ENCODE measurements at regions not wholly inside any gene's neighbourhood (a gene's known extent, or its start where the extent isn't known, plus 50 kb on each side); places are given as distances from the start of the nearest gene placed in this dataset.

DNA sequence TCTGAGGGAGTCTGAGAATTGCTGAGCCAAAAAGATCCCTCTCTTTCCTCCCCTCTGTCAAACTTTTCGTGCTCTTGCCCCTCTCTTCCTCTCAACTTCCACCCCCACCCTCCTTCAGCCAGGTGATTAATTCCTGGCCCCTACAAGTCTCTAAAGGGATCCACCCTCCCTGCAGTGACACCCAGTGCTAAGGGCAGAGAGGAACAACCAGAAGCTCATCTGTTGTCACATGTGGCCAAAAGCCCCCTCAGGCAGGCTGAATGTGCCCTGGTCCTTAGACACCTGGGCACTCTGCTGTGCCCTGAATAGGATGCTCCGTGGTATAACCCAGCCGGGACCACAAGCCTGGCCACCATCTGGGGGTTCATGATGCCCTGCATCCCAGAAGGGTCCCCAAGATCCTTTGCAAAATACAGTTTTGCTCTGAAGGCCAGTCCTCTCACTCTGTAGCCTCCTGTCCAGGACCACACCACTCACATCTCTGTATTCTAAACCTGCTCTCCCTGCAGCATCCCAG, 234.4 kb downstream of the BCL11A start:
- DNase-seq: no peak

GRCh38 chr2:60318544-60318943, 234.9 kb downstream of the BCL11A start:
- no peak for DNase-seq

- DNase-seq: no peak
Measured at GRCh38 chr2:60317844-60318243, 235.6 kb downstream of the BCL11A start.

DNA sequence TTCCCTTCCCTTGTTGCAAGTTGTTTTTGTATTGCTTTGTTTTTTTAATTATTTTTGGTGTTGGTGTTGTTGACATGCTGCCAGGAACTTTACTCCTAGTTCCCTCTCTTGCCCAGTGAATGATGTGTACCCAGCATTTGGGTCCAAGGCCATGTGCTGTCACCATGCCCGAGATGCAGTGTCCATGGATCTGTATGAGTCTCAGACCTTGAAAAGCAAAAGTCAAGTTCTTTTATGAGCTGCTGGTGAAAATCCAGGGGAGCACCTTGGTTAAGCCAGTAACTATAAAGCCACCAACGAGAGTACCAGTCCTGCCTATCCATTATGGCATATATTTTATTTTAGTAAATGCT, 236.4 kb downstream of the BCL11A start:
- DNase-seq: no peak

DNA sequence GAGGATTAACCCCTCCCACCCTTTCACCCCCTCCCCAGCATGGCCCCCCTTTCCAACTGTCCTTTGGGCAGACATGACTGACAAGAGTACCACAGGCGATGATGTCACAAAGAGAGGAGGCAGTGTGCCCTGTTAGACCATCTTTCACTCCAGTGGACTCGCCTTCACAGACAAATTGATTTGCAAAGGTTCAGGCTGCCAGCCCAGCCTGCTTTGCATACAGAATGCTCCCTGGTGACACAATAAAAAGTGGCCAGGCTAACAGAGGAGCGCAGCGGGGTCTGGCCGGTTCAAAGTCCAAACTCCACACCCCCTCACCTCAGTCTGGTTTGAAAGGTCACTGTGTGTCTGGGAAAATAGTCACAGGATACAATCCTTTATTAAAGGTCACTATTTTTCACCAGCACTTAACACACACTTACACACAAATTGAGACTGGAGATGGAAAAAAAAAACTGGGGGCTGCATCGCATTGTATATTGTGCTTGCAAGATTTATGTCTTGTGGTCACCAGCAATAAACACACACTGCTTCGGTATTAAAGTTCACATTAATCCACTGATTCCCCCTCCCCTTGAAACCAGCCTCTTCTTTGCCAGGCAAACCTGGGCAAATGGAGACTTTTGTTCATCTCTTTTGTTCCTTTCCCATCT, 236.9 kb downstream of the BCL11A start:
- no peak for DNase-seq

GRCh38 chr2:60313470-60314172, 239.8 kb downstream of the BCL11A start:
- no peak for DNase-seq

GRCh38 chr2:60312618-60313017, 240.8 kb downstream of the BCL11A start:
- DNase-seq: no peak

DNA sequence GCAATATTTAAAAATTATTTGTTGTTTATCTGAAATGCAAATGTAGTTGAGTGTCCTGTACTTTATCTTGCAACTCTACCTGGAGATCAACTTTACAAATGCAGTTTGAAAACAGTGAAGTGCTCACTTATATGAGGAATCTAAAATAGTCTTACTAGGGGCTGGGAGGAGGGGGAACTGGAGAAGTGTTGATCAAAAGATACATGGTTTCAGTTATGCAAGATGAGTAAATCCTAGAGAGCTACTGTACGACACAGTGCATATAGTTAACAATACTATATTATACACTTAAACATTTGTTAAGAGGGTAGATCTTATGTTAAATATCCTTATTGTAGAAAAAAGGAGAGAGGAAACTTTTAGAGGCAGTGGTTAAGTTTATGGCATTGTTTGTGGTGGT, 241.9 kb downstream of the BCL11A start:
- no peak for DNase-seq

GRCh38 chr2:60309941-60310660, 243.4 kb downstream of the BCL11A start:
- no peak for DNase-seq

DNA sequence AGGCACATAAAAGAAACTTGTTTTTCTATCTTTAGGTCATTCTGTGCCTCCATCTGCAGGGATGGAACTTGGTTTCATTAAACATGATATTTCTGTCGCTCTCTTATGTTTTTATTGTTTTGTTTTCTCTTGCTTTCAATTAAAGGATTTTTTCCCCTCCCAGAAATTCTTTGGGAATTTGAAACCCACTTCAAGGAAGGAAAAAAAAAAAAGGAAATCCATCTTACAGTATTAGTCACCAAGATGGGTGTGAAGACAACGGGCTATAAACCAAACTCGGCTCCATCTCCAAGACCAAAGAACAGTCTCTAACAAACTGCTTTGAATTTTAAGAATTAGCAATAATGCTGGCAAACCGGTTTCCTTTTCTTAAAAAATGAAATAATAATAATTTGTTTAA, 244.1 kb downstream of the BCL11A start:
- no peak for DNase-seq

- no peak for DNase-seq
Measured at GRCh38 chr2:60306267-60306861, 247.1 kb downstream of the BCL11A start.

DNA sequence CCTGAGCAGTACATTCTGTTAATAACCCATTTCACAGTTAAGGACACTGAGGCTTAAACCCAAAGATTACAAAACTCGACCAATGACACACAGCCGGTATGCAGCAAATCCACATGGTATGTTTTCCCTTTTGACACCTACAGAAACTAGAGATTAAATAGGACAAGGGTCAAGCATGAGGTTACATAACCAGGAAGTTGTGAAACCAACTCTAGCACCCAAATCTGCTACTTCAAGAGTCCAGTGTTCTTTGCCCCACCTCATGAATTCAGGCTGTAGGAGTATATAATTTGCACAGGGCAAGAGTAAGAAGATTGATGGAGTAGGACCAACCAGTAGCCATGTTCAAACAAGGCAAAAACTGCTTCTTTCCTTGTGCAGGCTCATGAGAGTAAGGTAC, 249.8 kb downstream of the BCL11A start:
- DNase-seq: no peak

DNA sequence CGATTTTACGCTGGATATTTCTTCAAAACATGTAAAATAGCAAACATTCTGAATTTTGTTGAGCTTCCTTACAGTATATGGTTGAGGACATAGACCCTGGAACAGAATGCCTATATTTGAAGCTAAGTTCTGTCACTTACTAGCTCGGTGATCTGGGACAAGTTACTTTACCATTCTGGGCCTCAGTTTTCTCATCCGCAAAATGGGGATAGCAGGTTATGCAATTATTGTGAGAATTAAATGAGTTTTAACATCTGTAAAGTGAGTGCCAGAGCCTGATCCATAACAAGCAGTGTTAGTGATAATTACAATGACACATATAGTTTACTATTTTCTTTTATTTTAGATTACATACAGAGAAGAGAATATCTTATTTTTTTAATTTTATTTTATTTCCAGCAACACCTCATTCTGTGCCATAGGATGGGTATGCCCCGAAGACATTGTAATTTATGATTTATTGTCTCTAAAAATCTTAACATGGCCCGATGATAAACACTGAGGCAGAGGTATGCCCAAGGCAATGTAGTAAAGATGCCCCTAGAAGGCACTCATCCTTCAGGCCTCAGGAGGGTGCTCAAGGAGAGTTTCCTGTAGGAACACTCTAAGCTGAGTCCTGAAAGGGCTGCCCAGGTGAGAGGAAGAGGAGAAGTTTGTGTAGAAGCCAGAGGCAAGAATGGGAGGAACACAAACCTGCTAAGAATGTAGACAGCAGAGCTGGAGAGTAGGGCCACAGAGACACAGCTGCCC, 250.9 kb downstream of the BCL11A start:
- DNase-seq: no peak

DNA sequence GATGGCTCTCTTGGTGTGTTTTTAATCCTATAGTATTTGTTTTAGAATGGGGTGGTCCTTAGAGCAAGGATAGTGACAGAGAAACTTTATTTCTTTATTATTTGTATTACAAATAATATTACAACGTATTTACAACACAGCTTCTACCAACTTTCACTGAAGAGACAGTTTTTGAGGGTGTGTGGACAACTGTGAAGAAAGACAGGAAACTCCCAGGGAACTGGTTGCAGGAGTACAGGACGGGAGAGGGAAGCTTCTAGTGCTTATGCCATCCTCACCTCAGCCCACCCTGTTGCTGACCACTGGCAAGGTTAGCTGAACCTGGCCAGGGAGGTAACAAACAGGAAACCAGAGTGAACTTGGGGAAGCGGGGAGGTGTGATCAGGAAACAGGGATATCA, 251.7 kb downstream of the BCL11A start:
- DNase-seq: no peak

DNA sequence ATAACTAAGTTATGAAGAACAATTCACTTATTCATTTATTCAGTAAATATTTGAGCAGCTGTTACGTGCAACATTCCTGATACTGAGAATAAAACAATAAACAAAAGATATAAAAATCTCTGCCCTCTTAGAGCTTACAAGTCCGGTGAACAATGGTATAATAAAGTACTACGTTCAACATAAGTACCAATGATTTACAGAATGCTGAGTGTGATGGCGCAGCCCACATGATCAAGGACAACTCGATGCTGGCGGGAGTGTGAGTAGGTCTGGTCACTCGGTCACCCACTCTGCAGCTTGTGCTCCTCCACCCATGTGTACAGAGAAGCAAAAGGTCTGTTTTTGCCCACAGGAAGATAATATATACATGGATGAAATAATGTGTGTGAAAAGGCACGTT, 254.3 kb downstream of the BCL11A start:
- DNase-seq: no peak

GRCh38 chr2:60298006-60298696, 255.3 kb downstream of the BCL11A start:
- DNase-seq: no peak

GRCh38 chr2:60297296-60298005, 256.0 kb downstream of the BCL11A start:
- DNase-seq: no peak

GRCh38 chr2:60296219-60296955, 257.1 kb downstream of the BCL11A start:
- no peak for DNase-seq

DNA sequence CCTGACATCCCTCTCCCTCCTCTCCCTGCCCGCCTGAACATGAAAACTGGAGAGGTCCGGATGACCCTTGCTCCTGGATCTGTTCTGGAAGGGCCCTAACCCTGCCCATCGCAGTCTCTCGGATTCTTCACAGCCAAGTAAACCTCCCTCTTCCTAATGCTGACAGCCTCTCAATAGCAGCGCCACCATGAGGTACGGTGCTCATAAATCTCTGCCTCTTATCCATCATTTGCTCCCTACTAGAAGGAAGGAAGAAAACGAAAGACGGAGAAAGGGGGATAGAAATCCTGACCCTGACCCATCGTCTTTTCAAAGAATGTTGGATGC, 257.9 kb downstream of the BCL11A start:
- no peak for DNase-seq

DNA sequence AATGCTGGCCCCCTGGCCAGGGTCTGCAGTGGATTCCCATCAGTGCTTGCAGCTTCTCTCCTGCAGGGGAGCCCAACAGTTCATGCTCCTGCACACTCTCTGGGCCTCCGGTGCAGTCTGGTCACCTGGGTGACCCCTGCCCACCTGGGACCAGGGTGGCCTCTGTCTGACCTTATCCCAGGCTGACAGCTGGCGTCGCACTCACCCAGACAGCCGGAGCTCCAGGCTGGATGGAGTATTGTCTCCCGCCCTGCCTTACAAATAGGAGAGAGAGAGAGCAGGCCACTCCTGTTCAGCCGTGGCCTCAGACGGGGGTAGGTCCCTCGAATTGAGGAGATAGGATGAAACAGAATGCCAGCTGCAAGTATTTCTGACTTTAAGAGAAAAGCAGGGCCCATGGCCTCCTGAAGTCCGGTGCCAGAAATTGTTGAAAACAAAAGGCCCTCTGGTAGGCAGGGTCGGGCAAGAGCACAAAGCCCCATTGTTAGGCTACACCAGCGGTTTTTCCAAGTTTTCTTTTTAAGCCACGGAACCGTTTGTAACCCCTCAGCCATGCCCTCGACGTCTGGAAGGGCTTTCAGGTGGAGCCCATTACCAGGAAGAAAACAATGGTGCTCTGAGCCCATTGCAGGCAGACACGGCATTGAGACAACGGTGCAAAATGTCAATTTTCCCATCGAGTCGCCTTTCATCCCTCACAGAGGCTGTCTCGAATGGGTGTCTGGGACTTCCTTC, 258.4 kb downstream of the BCL11A start:
- no peak for DNase-seq
